ENCODE measurements at regions not wholly inside any gene's neighbourhood (a gene's known extent, or its start where the extent isn't known, plus 50 kb on each side); places are given as distances from the start of the nearest gene placed in this dataset.
"Not testable (repeated sequence)": the region's sequence is repeated elsewhere in the genome, so short reads cannot be mapped to it uniquely, and the experiment has no call there.

GRCh38 chr12:24349051-24349799, 399.8 kb upstream of the SOX5 start:
- H3K4me3 ChIP-seq (ENCODE audit: low read length), result no peak overlapping the region
- TF ChIP-seq, protein P1, sequence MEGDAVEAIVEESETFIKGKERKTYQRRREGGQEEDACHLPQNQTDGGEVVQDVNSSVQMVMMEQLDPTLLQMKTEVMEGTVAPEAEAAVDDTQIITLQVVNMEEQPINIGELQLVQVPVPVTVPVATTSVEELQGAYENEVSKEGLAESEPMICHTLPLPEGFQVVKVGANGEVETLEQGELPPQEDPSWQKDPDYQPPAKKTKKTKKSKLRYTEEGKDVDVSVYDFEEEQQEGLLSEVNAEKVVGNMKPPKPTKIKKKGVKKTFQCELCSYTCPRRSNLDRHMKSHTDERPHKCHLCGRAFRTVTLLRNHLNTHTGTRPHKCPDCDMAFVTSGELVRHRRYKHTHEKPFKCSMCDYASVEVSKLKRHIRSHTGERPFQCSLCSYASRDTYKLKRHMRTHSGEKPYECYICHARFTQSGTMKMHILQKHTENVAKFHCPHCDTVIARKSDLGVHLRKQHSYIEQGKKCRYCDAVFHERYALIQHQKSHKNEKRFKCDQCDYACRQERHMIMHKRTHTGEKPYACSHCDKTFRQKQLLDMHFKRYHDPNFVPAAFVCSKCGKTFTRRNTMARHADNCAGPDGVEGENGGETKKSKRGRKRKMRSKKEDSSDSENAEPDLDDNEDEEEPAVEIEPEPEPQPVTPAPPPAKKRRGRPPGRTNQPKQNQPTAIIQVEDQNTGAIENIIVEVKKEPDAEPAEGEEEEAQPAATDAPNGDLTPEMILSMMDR (conservative IDR thresholded peaks at IDR 0.05; ENCODE audit: low read length), result no peak
- DNase-seq (ENCODE audit: low read depth), result no peak

GRCh38 chr12:24348180-24348579, 398.7 kb upstream of the SOX5 start:
- DNase-seq (ENCODE audit: low read depth); H3K4me3 ChIP-seq (ENCODE audit: low read length): not testable (repeated sequence)

DNA sequence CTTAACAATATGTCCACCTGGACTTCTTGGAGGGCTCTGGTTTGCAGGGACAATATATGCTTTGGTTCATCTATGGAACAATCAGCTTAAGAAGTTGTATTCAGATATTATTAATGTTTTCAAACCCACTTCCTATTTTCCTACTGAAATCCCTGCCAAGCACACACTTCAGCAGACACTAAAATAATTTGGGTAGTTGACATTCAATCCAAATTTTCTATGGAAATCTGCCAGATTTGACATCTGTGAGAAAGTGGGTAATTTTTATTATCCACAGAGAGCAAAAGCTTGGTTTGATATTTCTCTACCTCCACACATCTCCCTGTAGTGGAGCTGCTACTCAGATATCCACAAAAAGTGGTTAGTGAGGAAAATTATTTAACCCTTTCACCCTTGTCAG, 378.8 kb upstream of the SOX5 start:
- TF ChIP-seq, protein P1 (conservative IDR thresholded peaks at IDR 0.05; ENCODE audit: low read length), result no peak
- no peak for DNase-seq (ENCODE audit: low read depth)

GRCh38 chr12:24325331-24325730, 375.9 kb upstream of the SOX5 start:
- DNase-seq (ENCODE audit: low read depth), result no peak
- TF ChIP-seq, protein P1 (conservative IDR thresholded peaks at IDR 0.05; ENCODE audit: low read length), result no peak
- no peak overlapping the region for H3K4me3 ChIP-seq (ENCODE audit: low read length)

More for the DNA sequence above, 378.8 kb upstream of the SOX5 start:
- no peak overlapping the region for H3K4me3 ChIP-seq (ENCODE audit: low read length)

DNA sequence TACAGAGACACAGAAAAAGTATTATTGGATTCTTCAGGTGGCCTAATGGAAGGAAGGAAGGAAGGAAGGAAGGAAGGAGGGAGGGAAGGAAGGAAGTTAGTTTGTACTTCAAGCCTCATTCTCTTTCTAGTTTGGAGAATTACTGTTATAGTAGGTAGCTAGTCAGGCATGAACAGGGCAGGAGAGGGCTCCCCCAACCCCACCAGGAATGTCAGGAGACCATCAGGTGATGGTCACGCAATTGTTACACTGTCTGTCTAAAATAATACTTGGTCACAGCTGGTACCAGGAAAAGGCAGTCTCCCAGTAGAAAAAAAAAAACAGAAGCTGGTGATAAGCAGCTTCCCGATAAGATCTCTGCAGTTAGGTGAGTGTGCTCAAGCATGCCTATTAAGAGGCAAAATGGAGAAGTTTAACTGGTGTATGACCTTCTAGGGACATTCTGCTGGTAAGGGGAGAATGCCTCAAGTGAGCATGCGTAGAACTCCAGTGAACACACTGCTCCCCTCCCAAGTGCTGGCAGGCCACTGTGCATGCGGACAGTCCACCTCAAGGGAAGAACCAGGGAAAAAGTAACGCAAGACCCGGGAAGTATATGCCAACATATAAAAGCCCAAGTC, 358.4 kb upstream of the SOX5 start:
- DNase-seq (ENCODE audit: low read depth), result no peak
- TF ChIP-seq, protein P1 (conservative IDR thresholded peaks at IDR 0.05; ENCODE audit: low read length), result no peak
- no peak overlapping the region for H3K4me3 ChIP-seq (ENCODE audit: low read length)

DNA sequence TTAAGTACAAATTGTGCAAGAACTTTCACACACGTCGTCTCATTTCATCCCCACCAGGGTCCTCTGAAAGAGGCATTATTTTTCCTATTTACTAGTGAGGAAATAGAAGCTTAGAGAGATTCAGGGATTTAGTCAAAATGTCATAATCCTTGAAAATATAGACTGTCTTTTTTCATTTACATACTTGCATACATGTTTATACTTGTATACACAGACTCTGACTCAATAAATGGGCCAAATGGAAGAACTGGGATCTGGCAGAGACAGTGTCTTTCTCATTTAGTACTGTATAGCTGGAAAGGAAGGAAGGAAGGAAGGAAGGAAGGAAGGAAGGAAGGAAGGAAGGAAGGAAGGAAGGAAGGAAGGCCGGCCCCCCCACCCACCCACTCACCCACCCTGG, 357.7 kb upstream of the SOX5 start:
- DNase-seq (ENCODE audit: low read depth), result no peak
- H3K4me3 ChIP-seq (ENCODE audit: low read length), result no peak overlapping the region
- TF ChIP-seq, protein P1 (conservative IDR thresholded peaks at IDR 0.05; ENCODE audit: low read length), result no peak

- DNase-seq (ENCODE audit: low read depth), result no peak
- TF ChIP-seq, protein P1 (conservative IDR thresholded peaks at IDR 0.05; ENCODE audit: low read length), result no peak
- H3K4me3 ChIP-seq (ENCODE audit: low read length), result no peak overlapping the region
Observed at GRCh38 chr12:24306001-24306400, 356.5 kb upstream of the SOX5 start.

All from AG10803 (cell line).